ENCODE measurements at regions not wholly inside any gene's neighbourhood (a gene's known extent, or its start where the extent isn't known, plus 50 kb on each side); places are given as distances from the start of the nearest gene placed in this dataset.

- TF ChIP-seq, protein P1, sequence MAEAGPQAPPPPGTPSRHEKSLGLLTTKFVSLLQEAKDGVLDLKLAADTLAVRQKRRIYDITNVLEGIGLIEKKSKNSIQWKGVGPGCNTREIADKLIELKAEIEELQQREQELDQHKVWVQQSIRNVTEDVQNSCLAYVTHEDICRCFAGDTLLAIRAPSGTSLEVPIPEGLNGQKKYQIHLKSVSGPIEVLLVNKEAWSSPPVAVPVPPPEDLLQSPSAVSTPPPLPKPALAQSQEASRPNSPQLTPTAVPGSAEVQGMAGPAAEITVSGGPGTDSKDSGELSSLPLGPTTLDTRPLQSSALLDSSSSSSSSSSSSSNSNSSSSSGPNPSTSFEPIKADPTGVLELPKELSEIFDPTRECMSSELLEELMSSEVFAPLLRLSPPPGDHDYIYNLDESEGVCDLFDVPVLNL (CRISPR knock-in tag; IDR thresholded peaks at IDR 0.05; ENCODE audit: borderline replicate concordance, low read depth), result no peak
- TF ChIP-seq SP1 (CRISPR knock-in tag; conservative IDR thresholded peaks at IDR 0.05) (no peak), SMAD3 (CRISPR knock-in tag; IDR thresholded peaks at IDR 0.05; ENCODE audit: borderline replicate concordance) (no peak), FOXJ3 (CRISPR knock-in tag; IDR thresholded peaks at IDR 0.05; ENCODE audit: borderline replicate concordance) (no peak), NR3C1 (CRISPR knock-in tag; conservative IDR thresholded peaks at IDR 0.05; ENCODE audit: low read depth) (no peak), TEAD4 (CRISPR knock-in tag; IDR thresholded peaks at IDR 0.05) (no peak), MXD4 (CRISPR knock-in tag; IDR thresholded peaks at IDR 0.05; ENCODE audit: borderline replicate concordance) (no peak)
Measured at GRCh38 chr10:85531706-85532105, 834.9 kb downstream of the GRID1 start.

Measured in WTC11 (cell line).